T-helper 1 cell treated with Interleukin-12 subunit alpha and Interleukin-12 subunit beta and Interleukin-4 antibody, amounts not matched to agents 30 ng/mL and 1 ng/mL, for 36 hours (primary cell): ENCODE measurements at regions not wholly inside any gene's neighbourhood (a gene's known extent, or its start where the extent isn't known, plus 50 kb on each side); places are given as distances from the start of the nearest gene placed in this dataset.

Source experiments
- intact Hi-C: fragments of 100-400 bp; cut with micrococcal nuclease; formaldehyde crosslinking; loops from one replicate; pipeline ENCODE4 v1.15.1; 2024

- intact Hi-C loops, result no loop called here
Measured at GRCh38 chr14:31943217-31943799, 133.8 kb upstream of the ARHGAP5 start.

- intact Hi-C loops, result no loop called here
Measured at GRCh38 chr14:31943861-31944255, 133.2 kb upstream of the ARHGAP5 start.

- intact Hi-C loops, result no loop called here
Measured at GRCh38 chr14:31944256-31945073, 132.6 kb upstream of the ARHGAP5 start.

GRCh38 chr14:31945074-31945613 lies 132.0 kb upstream of the ARHGAP5 start:
- intact Hi-C loops, result no loop called here

GRCh38 chr14:31945701-31946100 lies 131.4 kb upstream of the ARHGAP5 start:
- intact Hi-C loops, result no loop called here

GRCh38 chr14:31947076-31947475 lies 130.0 kb upstream of the ARHGAP5 start:
- intact Hi-C loops, result no loop called here

- intact Hi-C loops, result no loop called here
Measured at GRCh38 chr14:31947680-31948595, 129.2 kb upstream of the ARHGAP5 start.

GRCh38 chr14:31949709-31950108 lies 127.4 kb upstream of the ARHGAP5 start:
- intact Hi-C loops, result no loop called here

GRCh38 chr14:31950331-31950730 lies 126.8 kb upstream of the ARHGAP5 start:
- intact Hi-C loops, result no loop called here

- intact Hi-C loops, result no loop called here
Measured at GRCh38 chr14:31950764-31951637, 126.1 kb upstream of the ARHGAP5 start.

GRCh38 chr14:31951638-31951964 lies 125.5 kb upstream of the ARHGAP5 start:
- intact Hi-C loops, result no loop called here

GRCh38 chr14:31952573-31952972 lies 124.5 kb upstream of the ARHGAP5 start:
- intact Hi-C loops, result no loop called here

GRCh38 chr14:31953210-31953609 lies 123.9 kb upstream of the ARHGAP5 start:
- intact Hi-C loops, result no loop called here

- intact Hi-C loops, result no loop called here
Measured at GRCh38 chr14:31954991-31955390, 122.1 kb upstream of the ARHGAP5 start.

GRCh38 chr14:31955936-31956579 lies 121.0 kb upstream of the ARHGAP5 start:
- intact Hi-C loops, result no loop called here

- intact Hi-C loops, result no loop called here
Measured at GRCh38 chr14:31957565-31957964, 119.5 kb upstream of the ARHGAP5 start.

- intact Hi-C loops, result no loop called here
Measured at GRCh38 chr14:31960039-31960438, 117.1 kb upstream of the ARHGAP5 start.

- intact Hi-C loops, result no loop called here
Measured at GRCh38 chr14:31961896-31962295, 115.2 kb upstream of the ARHGAP5 start.

GRCh38 chr14:31962920-31963319 lies 114.2 kb upstream of the ARHGAP5 start:
- intact Hi-C loops, result no loop called here

GRCh38 chr14:31963587-31963986 lies 113.5 kb upstream of the ARHGAP5 start:
- intact Hi-C loops, result no loop called here
